ENCODE measurements at regions not wholly inside any gene's neighbourhood (a gene's known extent, or its start where the extent isn't known, plus 50 kb on each side); places are given as distances from the start of the nearest gene placed in this dataset.

DNA sequence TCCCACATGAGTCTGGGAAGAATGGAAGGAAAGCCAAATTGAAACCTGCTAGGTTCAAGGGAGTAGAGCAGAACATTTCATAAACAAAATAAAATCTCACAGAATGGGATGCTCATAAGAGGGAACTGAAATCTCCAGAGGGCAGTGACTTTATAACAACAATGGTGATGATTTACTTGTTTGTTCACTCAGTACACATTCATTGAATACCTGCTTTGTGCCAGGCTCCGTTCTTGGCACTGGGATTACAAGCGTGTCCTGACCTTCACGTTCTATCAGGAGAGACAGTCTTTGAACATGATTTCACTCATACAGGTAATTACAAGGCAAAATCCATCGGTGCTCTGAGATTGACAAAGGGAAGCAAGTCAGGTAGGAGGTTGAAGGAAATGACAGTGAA lies 356.3 kb downstream of the HAPSTR1 start:
- no peaks in the 10 kb centered on the region for H3K9me3 ChIP-seq (ENCODE audit: low read depth, low read length, poor library complexity, severe bottlenecking)
- H3K4me1 ChIP-seq (ENCODE audit: insufficient read depth, low read length, poor library complexity, severe bottlenecking), result no peaks in the 10 kb centered on the region
- CTCF ChIA-PET, result no interaction called here
- no peak overlapping the region for H3K27ac ChIP-seq (ENCODE audit: low read depth, low read length, poor library complexity, severe bottlenecking)
- no peaks in the 10 kb centered on the region for H3K27me3 ChIP-seq (replicated peaks; ENCODE audit: insufficient read depth, low read depth, low read length, poor library complexity)
- H3K36me3 ChIP-seq (ENCODE audit: insufficient read depth, low read length, poor library complexity, severe bottlenecking), result no peaks in the 10 kb centered on the region
- TF ChIP-seq EZH2 (IDR thresholded peaks at IDR 0.05; ENCODE audit: borderline replicate concordance, low read depth, low read length, poor library complexity, severe bottlenecking) (no peak), CTCF (conservative IDR thresholded peaks at IDR 0.05; ENCODE audit: low read depth, low read length) (no peak)
- intact Hi-C loops (cut with micrococcal nuclease; ENCODE audit: unreplicated experiment), result no loop called here
- no TSS peak for BruUV-seq (replicated peaks)
- POLR2A ChIA-PET (ENCODE audit: low non-redundant PET), result interaction anchor here (0.6 kb wide), 1 partner anchor 298 kb away, joined by 3 read pairs; no protein-coding TSS in a partner anchor
- DNase-seq (ENCODE audit: low spot score), result no peak
- H3K4me3 ChIP-seq (ENCODE audit: low read depth, low read length, poor library complexity, severe bottlenecking), result no peak overlapping the region

DNA sequence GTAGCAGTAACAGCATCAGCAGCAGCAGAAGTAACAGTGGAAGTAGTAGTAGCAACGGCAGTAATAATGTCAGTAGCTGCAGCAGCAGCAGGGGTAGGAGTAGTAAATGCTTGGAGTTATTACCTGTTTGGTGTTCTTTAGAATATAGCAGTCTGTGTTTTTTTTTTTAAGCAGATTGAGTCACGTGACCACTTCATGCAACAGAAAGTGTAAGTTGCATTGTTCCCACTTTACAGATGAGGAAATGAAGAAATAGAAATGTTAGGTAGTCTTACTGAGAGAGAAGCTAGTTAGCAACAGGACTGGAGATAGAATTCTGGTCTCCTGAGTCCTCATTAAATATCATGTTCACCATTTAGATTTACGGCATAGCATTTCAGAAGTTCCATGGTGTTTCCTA lies 358.2 kb downstream of the HAPSTR1 start:
- no peaks in the 10 kb centered on the region for H3K36me3 ChIP-seq (ENCODE audit: insufficient read depth, low read length, poor library complexity, severe bottlenecking)
- TF ChIP-seq CTCF (conservative IDR thresholded peaks at IDR 0.05; ENCODE audit: low read depth, low read length), result no peak
- TF ChIP-seq EZH2 (IDR thresholded peaks at IDR 0.05; ENCODE audit: borderline replicate concordance, low read depth, low read length, poor library complexity, severe bottlenecking), result no peak
- BruUV-seq (replicated peaks), result no TSS peak
- DNase-seq (ENCODE audit: low spot score), result no peak
- H3K27ac ChIP-seq (ENCODE audit: low read depth, low read length, poor library complexity, severe bottlenecking), result no peak overlapping the region
- intact Hi-C loops (cut with micrococcal nuclease; ENCODE audit: unreplicated experiment), result no loop called here
- no peaks in the 10 kb centered on the region for H3K4me1 ChIP-seq (ENCODE audit: insufficient read depth, low read length, poor library complexity, severe bottlenecking)
- ChIA-PET CTCF (no interaction called here), POLR2A (ENCODE audit: low non-redundant PET) (no interaction called here)
- H3K9me3 ChIP-seq (ENCODE audit: low read depth, low read length, poor library complexity, severe bottlenecking), result no peaks in the 10 kb centered on the region
- no peak overlapping the region for H3K4me3 ChIP-seq (ENCODE audit: low read depth, low read length, poor library complexity, severe bottlenecking)
- no peaks in the 10 kb centered on the region for H3K27me3 ChIP-seq (replicated peaks; ENCODE audit: insufficient read depth, low read depth, low read length, poor library complexity)

GRCh38 chr16:9457215-9457614 lies 365.8 kb downstream of the HAPSTR1 start:
- BruUV-seq (replicated peaks), result no TSS peak
- H3K36me3 ChIP-seq (ENCODE audit: insufficient read depth, low read length, poor library complexity, severe bottlenecking), result no peaks in the 10 kb centered on the region
- no peaks in the 10 kb centered on the region for H3K27me3 ChIP-seq (replicated peaks; ENCODE audit: insufficient read depth, low read depth, low read length, poor library complexity)
- no peaks in the 10 kb centered on the region for H3K4me1 ChIP-seq (ENCODE audit: insufficient read depth, low read length, poor library complexity, severe bottlenecking)
- H3K4me3 ChIP-seq (ENCODE audit: low read depth, low read length, poor library complexity, severe bottlenecking), result no peak overlapping the region
- POLR2A ChIA-PET (ENCODE audit: low non-redundant PET), result no interaction called here
- no peak for DNase-seq (ENCODE audit: low spot score)
- H3K9me3 ChIP-seq (ENCODE audit: low read depth, low read length, poor library complexity, severe bottlenecking), result no peaks in the 10 kb centered on the region
- no peak overlapping the region for H3K27ac ChIP-seq (ENCODE audit: low read depth, low read length, poor library complexity, severe bottlenecking)
- CTCF ChIA-PET, result no interaction called here
- no peak for TF ChIP-seq CTCF (conservative IDR thresholded peaks at IDR 0.05; ENCODE audit: low read depth, low read length)
- no peak for TF ChIP-seq EZH2 (IDR thresholded peaks at IDR 0.05; ENCODE audit: borderline replicate concordance, low read depth, low read length, poor library complexity, severe bottlenecking)
- intact Hi-C loops (cut with micrococcal nuclease; ENCODE audit: unreplicated experiment), result no loop called here
